Liver (tissue), 8 donors: ENCODE measurements at regions not wholly inside any gene's neighbourhood (a gene's known extent, or its start where the extent isn't known, plus 50 kb on each side); places are given as distances from the start of the nearest gene placed in this dataset.

Source experiments
- DNase-seq: peaks from one replicate; pipeline ENCODE4 v3.0.0-alpha.2; 2017; ENCODE audit warnings: low spot score
- H3K27ac ChIP-seq, 2 donors: one replicate each; pipeline ENCODE4 v1.7.0; 2013; ENCODE audit warnings: inconsistent platforms in 2 of 2, low read length in 2 of 2, control low read depth in 1 of 2, low read depth in 1 of 2, mild to moderate bottlenecking in 1 of 2
- H3K27me3 ChIP-seq, 4 donors: one replicate each; pipeline versions ENCODE4 v1.6.1 to v1.7.0; 2013; ENCODE audit warnings: low read length in 3 of 4, inconsistent platforms in 1 of 4, mild to moderate bottlenecking in 1 of 4, moderate library complexity in 1 of 4; ENCODE audit not compliant: control insufficient read depth in 4 of 4, insufficient read depth in 4 of 4
- H3K36me3 ChIP-seq, 4 donors: one replicate each; pipeline versions ENCODE4 v1.6.1 to v1.7.0; 2013; ENCODE audit warnings: low read length in 3 of 4, mild to moderate bottlenecking in 3 of 4, low read depth in 1 of 4, moderate library complexity in 1 of 4; ENCODE audit not compliant: control insufficient read depth in 4 of 4, insufficient read depth in 3 of 4
- H3K4me1 ChIP-seq, 4 donors: one replicate each; pipeline versions ENCODE4 v1.6.1 to v1.7.0; 2013; ENCODE audit warnings: low read length in 3 of 4, mild to moderate bottlenecking in 3 of 4, moderate library complexity in 1 of 4; ENCODE audit not compliant: control insufficient read depth in 4 of 4, insufficient read depth in 4 of 4
- H3K4me3 ChIP-seq, 3 donors: one replicate each; pipeline versions ENCODE4 v1.6.1 to v1.7.0; 2013; ENCODE audit warnings: low read length in 3 of 3, control low read depth in 1 of 3, low read depth in 1 of 3, mild to moderate bottlenecking in 1 of 3
- H3K9ac ChIP-seq, 2 donors: one replicate each; pipeline ENCODE4 v1.7.0; 2013; ENCODE audit warnings: low read length in 2 of 2, mild to moderate bottlenecking in 2 of 2, moderate library complexity in 2 of 2, control low read depth in 1 of 2, low read depth in 1 of 2
- H3K9me3 ChIP-seq, 4 donors: one replicate each; pipeline versions ENCODE4 v1.6.1 to v1.7.0; 2013; ENCODE audit warnings: low read length in 3 of 4; ENCODE audit not compliant: control insufficient read depth in 4 of 4
- ATF3 ChIP-seq: IDR thresholded peaks from 2 replicates; pipeline ENCODE4 v1.6.1; 2016; ENCODE audit warnings: antibody characterized with exemption
- CTCF ChIP-seq: fragments of 150-350 bp; IDR thresholded peaks from 2 replicates; pipeline ENCODE4 v1.5.1; 2017; ENCODE audit warnings: improper control_type of control experiment, low read depth, low read length; ENCODE audit not compliant: missing input control
- EGR1 ChIP-seq, 2 donors: IDR thresholded peaks; 2 replicates each; pipeline ENCODE4 v1.6.1; 2016 to 2018; ENCODE audit warnings: antibody characterized with exemption in 2 of 2, low read depth in 2 of 2
- FOXA1 ChIP-seq: IDR thresholded peaks from 2 replicates; pipeline ENCODE4 v1.6.1; 2016; ENCODE audit warnings: antibody characterized with exemption
- FOXA2 ChIP-seq: IDR thresholded peaks from 2 replicates; pipeline ENCODE4 v1.6.1; 2016; ENCODE audit warnings: antibody characterized with exemption
- GABPA ChIP-seq, 2 donors: IDR thresholded peaks in 1 of 2; conservative IDR thresholded peaks in 1 of 2; 2 replicates each; pipeline ENCODE4 v1.6.1; 2016; ENCODE audit warnings: antibody characterized with exemption in 2 of 2, mild to moderate bottlenecking in 1 of 2, moderate library complexity in 1 of 2
- HNF4A ChIP-seq, 2 donors: conservative IDR thresholded peaks; 2 replicates each; pipeline ENCODE4 v1.6.1; 2016; ENCODE audit warnings: antibody characterized with exemption in 2 of 2, mild to moderate bottlenecking in 2 of 2
- HNF4G ChIP-seq: IDR thresholded peaks from 2 replicates; pipeline ENCODE4 v1.6.1; 2016; ENCODE audit warnings: antibody characterized with exemption
- JUND ChIP-seq, 2 donors: IDR thresholded peaks; 2 replicates each; pipeline ENCODE4 v1.6.1; 2016; ENCODE audit warnings: antibody characterized with exemption in 2 of 2
- MAX ChIP-seq: IDR thresholded peaks from 2 replicates; pipeline ENCODE4 v1.6.1; 2016; ENCODE audit warnings: antibody characterized with exemption
- NR2F2 ChIP-seq: IDR thresholded peaks from 2 replicates; pipeline ENCODE4 v1.6.1; 2016; ENCODE audit warnings: antibody characterized with exemption
- RAD21 ChIP-seq, 2 donors: IDR thresholded peaks; 2 replicates each; pipeline ENCODE4 v1.6.1; 2016; ENCODE audit warnings: antibody characterized with exemption in 2 of 2, mild to moderate bottlenecking in 2 of 2
- REST ChIP-seq: IDR thresholded peaks from 2 replicates; pipeline ENCODE4 v1.6.1; 2016; ENCODE audit warnings: antibody characterized with exemption, mild to moderate bottlenecking
- RXRA ChIP-seq, 2 donors: IDR thresholded peaks; 2 replicates each; pipeline ENCODE4 v1.6.1; 2017 to 2018; ENCODE audit warnings: antibody characterized with exemption in 2 of 2, mild to moderate bottlenecking in 1 of 2
- SP1 ChIP-seq: IDR thresholded peaks from 2 replicates; pipeline ENCODE4 v1.6.1; 2018; ENCODE audit warnings: antibody characterized with exemption, mild to moderate bottlenecking
- TAF1 ChIP-seq: conservative IDR thresholded peaks from 2 replicates; pipeline ENCODE4 v1.6.1; 2016; ENCODE audit warnings: antibody characterized with exemption, mild to moderate bottlenecking
- YY1 ChIP-seq: IDR thresholded peaks from 2 replicates; pipeline ENCODE4 v1.6.1; 2016; ENCODE audit warnings: antibody characterized with exemption, mild to moderate bottlenecking
- ZBTB33 ChIP-seq: IDR thresholded peaks from 2 replicates; pipeline ENCODE4 v1.6.1; 2016; ENCODE audit warnings: antibody characterized with exemption
- WGBS: extraction: QIAGEN DNeasy Blood & Tissue Kit; methylation state at CpG from one replicate; pipeline ENCODE4 v1.1.7; 2013; 5-methylcytosine and 5-hydroxymethylcytosine counted together
- donor health status: healthy.
- donor health status: healthy.
- donor health status: healthy.
- donor health status: healthy.
- donor health status: healthy.

- peaks cover 0 to 5% (median 0%) of the 10 kb centered on the region in 4 donors for H3K27me3 ChIP-seq
- H3K4me1 ChIP-seq: no peaks in the 10 kb centered on the region
- peaks cover 0 to 5% (median 0%) of the 10 kb centered on the region in 4 donors for H3K9me3 ChIP-seq
- H3K9ac ChIP-seq: no peak overlapping the region
- no peak for DNase-seq
- TF ChIP-seq FOXA1 (no peak), JUND (IDR thresholded peaks at IDR 0.05) (no peak), REST (no peak), HNF4A (conservative IDR thresholded peaks at IDR 0.05) (no peak), SP1 (no peak), NR2F2 (no peak), YY1 (no peak), EGR1 (IDR thresholded peaks at IDR 0.05; ENCODE audit: low read depth in 2 of 2) (no peak), ATF3 (no peak), GABPA (IDR thresholded peaks at IDR 0.05 in 1 of 2, conservative IDR thresholded peaks at IDR 0.05 in 1 of 2) (no peak), FOXA2 (no peak), HNF4G (no peak), MAX (no peak), RXRA (IDR thresholded peaks at IDR 0.05) (no peak), ZBTB33 (no peak), RAD21 (IDR thresholded peaks at IDR 0.05) (no peak), CTCF (no peak), TAF1 (no peak)
- WGBS: 77% methylated on average over 8 of the region's 8 CpGs
- H3K4me3 ChIP-seq: no peak overlapping the region
- no peak overlapping the region for H3K27ac ChIP-seq
- no peaks in the 10 kb centered on the region for H3K36me3 ChIP-seq
Observed at GRCh38 chr14:56461276-56462275, 118.0 kb upstream of the TMEM260 start.
